H9 (cell line): ENCODE measurements at regions not wholly inside any gene's neighbourhood (a gene's known extent, or its start where the extent isn't known, plus 50 kb on each side); places are given as distances from the start of the nearest gene placed in this dataset.

Experiments used
- DNase-seq: peaks from one replicate; pipeline ENCODE4 v3.0.0-alpha.2; 2017
- H2AFZ ChIP-seq: one replicate; pipeline ENCODE4 v1.6.1; 2013; ENCODE audit warnings: mild to moderate bottlenecking, low read length, control low read depth, moderate library complexity
- H2AK5ac ChIP-seq: 2 replicates; pipeline ENCODE4 v1.6.1; 2013; ENCODE audit warnings: low read length, control low read depth, mixed read lengths; ENCODE audit not compliant: insufficient read length
- H2BK120ac ChIP-seq: one replicate; pipeline ENCODE4 v1.6.1; 2013; ENCODE audit warnings: low read depth, mild to moderate bottlenecking, low read length, control low read depth, inconsistent platforms; ENCODE audit not compliant: poor library complexity, severe bottlenecking
- H2BK12ac ChIP-seq: 2 replicates; pipeline ENCODE4 v1.6.1; 2013; ENCODE audit warnings: low read length, control low read depth, mixed read lengths, low read depth; ENCODE audit not compliant: insufficient read length
- H2BK15ac ChIP-seq: 2 replicates; pipeline ENCODE4 v1.6.1; 2013; ENCODE audit warnings: low read depth, low read length, control low read depth
- H2BK20ac ChIP-seq: one replicate; pipeline ENCODE4 v1.6.1; 2013; ENCODE audit warnings: low read depth, mild to moderate bottlenecking, low read length, control low read depth, inconsistent platforms; ENCODE audit not compliant: poor library complexity, severe bottlenecking
- H2BK5ac ChIP-seq: 2 replicates; pipeline ENCODE4 v1.6.1; 2013; ENCODE audit warnings: low read length, control low read depth, mixed read lengths; ENCODE audit not compliant: insufficient read length
- H3K14ac ChIP-seq: 2 replicates; pipeline ENCODE4 v1.6.1; 2013; ENCODE audit warnings: low read length, control low read depth; ENCODE audit not compliant: insufficient read depth
- H3K18ac ChIP-seq: 2 replicates; pipeline ENCODE4 v1.6.1; 2013; ENCODE audit warnings: low read depth, mild to moderate bottlenecking, mixed read lengths, low read length, control low read depth; ENCODE audit not compliant: insufficient read length
- H3K23ac ChIP-seq: 2 replicates; pipeline ENCODE4 v1.6.1; 2013; ENCODE audit warnings: low read length, control low read depth, mixed read lengths, low read depth; ENCODE audit not compliant: insufficient read length
- H3K23me2 ChIP-seq: 2 replicates; pipeline ENCODE4 v1.6.1; 2013; ENCODE audit warnings: low read depth, mild to moderate bottlenecking, mixed read lengths, low read length, control low read depth; ENCODE audit not compliant: insufficient read length, poor library complexity, severe bottlenecking
- H3K27ac ChIP-seq: 2 replicates; pipeline ENCODE4 v1.5.1; 2013; ENCODE audit warnings: low read length, control low read depth, mixed read lengths, low read depth; ENCODE audit not compliant: insufficient read length
- H3K27me3 ChIP-seq: 2 replicates; pipeline ENCODE4 v1.6.1; 2013; ENCODE audit warnings: low read length, control low read depth, inconsistent platforms; ENCODE audit not compliant: insufficient read depth
- H3K4ac ChIP-seq: 2 replicates; pipeline ENCODE4 v1.6.1; 2013; ENCODE audit warnings: low read depth, mild to moderate bottlenecking, control low read depth, inconsistent platforms, low read length, moderate library complexity
- H3K4me1 ChIP-seq: 2 replicates; pipeline ENCODE4 v1.6.1; 2013; ENCODE audit warnings: low read length, control low read depth, inconsistent platforms; ENCODE audit not compliant: insufficient read depth
- H3K4me2 ChIP-seq: 2 replicates; pipeline ENCODE4 v1.6.1; 2013; ENCODE audit warnings: low read length, control low read depth, mixed read lengths; ENCODE audit not compliant: insufficient read length, insufficient read depth
- H3K56ac ChIP-seq: 2 replicates; pipeline ENCODE4 v1.6.1; 2013; ENCODE audit warnings: low read depth, mild to moderate bottlenecking, mixed read lengths, low read length, control low read depth; ENCODE audit not compliant: insufficient read length
- H3K79me1 ChIP-seq: 2 replicates; pipeline ENCODE4 v1.6.1; 2013; ENCODE audit warnings: low read depth, mild to moderate bottlenecking, moderate library complexity, low read length, control low read depth, inconsistent platforms; ENCODE audit not compliant: insufficient read depth, poor library complexity, severe bottlenecking
- H3K79me2 ChIP-seq: 2 replicates; pipeline ENCODE4 v1.6.1; 2013; ENCODE audit warnings: low read length, control low read depth, inconsistent platforms; ENCODE audit not compliant: insufficient read depth
- H3K9ac ChIP-seq: 2 replicates; pipeline ENCODE4 v1.6.1; 2013; ENCODE audit warnings: low read length, control low read depth, mixed read lengths; ENCODE audit not compliant: insufficient read length; ENCODE audit errors: extremely low read depth
- H3K9me3 ChIP-seq: one replicate; pipeline ENCODE4 v1.6.1; 2013; ENCODE audit warnings: low read depth, low read length, inconsistent platforms; ENCODE audit not compliant: control insufficient read depth
- H3T11ph ChIP-seq: one replicate; pipeline ENCODE4 v1.6.1; 2013; ENCODE audit warnings: mild to moderate bottlenecking, low read length, control low read depth, inconsistent platforms
- H4K20me1 ChIP-seq: one replicate; pipeline ENCODE4 v1.6.1; 2013; ENCODE audit not compliant: control insufficient read depth, insufficient read length, insufficient read depth
- H4K5ac ChIP-seq: 2 replicates; pipeline ENCODE4 v1.6.1; 2013; ENCODE audit warnings: low read depth, mild to moderate bottlenecking, mixed read lengths, low read length, control low read depth; ENCODE audit not compliant: insufficient read length
- H4K8ac ChIP-seq: replicated peaks from 2 replicates; pipeline ENCODE4 v1.6.1; 2013; ENCODE audit warnings: low read length, control low read depth, mixed read lengths, low read depth; ENCODE audit not compliant: insufficient read length
- H4K91ac ChIP-seq: 2 replicates; pipeline ENCODE4 v1.6.1; 2013; ENCODE audit warnings: low read depth, mild to moderate bottlenecking, moderate library complexity, mixed read lengths, low read length, control low read depth; ENCODE audit not compliant: insufficient read length
- H3K27ac Mint-ChIP-seq, 3 experiments: 2 replicates in 2 of 3; 3 replicates in 1 of 3; pipeline ENCODE4 v1.8.0; 2020 to 2021; ENCODE audit warnings: mixed read lengths in 3 of 3, mild to moderate bottlenecking in 1 of 3, moderate library complexity in 1 of 3
- H3K27me3 Mint-ChIP-seq: 2 replicates; pipeline ENCODE4 v1.8.0; 2021; ENCODE audit warnings: low read depth, mild to moderate bottlenecking, moderate library complexity, mixed read lengths
- H3K36me3 Mint-ChIP-seq, 3 experiments: 2 replicates in 2 of 3; 3 replicates in 1 of 3; pipeline ENCODE4 v1.8.0; 2020 to 2021; ENCODE audit warnings: low read depth in 3 of 3, mixed read lengths in 3 of 3; ENCODE audit not compliant: insufficient read depth in 1 of 3
- H3K4me1 Mint-ChIP-seq, 2 experiments: 2 replicates each; pipeline ENCODE4 v1.8.0; 2020; ENCODE audit warnings: mixed read lengths in 2 of 2
- H3K4me3 Mint-ChIP-seq, 2 experiments: 2 replicates in 1 of 2; 3 replicates in 1 of 2; pipeline ENCODE4 v1.8.0; 2020 to 2021; ENCODE audit warnings: mild to moderate bottlenecking in 2 of 2, mixed read lengths in 2 of 2, moderate library complexity in 1 of 2
- H3K9me3 Mint-ChIP-seq, 2 experiments: 2 replicates in 1 of 2; 3 replicates in 1 of 2; pipeline ENCODE4 v1.8.0; 2020; ENCODE audit warnings: mild to moderate bottlenecking in 2 of 2, mixed read lengths in 2 of 2, moderate library complexity in 1 of 2
- WGBS: extraction: QIAGEN DNeasy Blood & Tissue Kit; methylation state at CpG from one replicate; pipeline ENCODE4 v1.1.7; 2013; ENCODE audit warnings: missing lambda C conversion rate, low lambda C conversion rate, mixed read lengths; ENCODE audit not compliant: insufficient read length; ENCODE audit errors: extremely low coverage; 5-methylcytosine and 5-hydroxymethylcytosine counted together
- TF ChIP-seq, protein P1 (sequence below): fragments of 200-600 bp; sonication (generic); conservative IDR thresholded peaks from 3 replicates; pipeline ENCODE4 v1.8.0; 2021; ENCODE audit warnings: antibody characterized with exemption, mild to moderate bottlenecking

DNA sequence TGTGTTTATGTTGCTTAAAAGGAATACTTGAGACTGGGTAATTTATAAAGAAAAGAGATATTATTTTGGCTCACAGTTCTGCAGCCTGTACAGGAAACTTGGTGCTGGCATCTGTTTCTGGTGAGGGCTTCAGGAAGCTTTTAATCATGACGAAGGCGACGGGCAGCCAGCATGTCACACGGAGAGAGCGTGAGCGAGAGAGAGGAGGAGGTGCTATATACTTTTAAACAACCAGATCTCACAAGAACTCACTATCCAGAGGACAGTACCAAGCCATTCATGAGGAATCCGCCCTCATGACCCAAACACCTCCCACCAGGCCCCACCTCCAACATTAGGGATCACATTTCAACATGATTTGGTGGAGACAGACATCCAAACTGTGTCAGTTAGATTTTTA is 163.4 kb upstream of the TSC22D1 start:
- H3K56ac ChIP-seq: no peak overlapping the region
- no peaks in the 10 kb centered on the region for H4K20me1 ChIP-seq
- peak overlapping the region in 2 of 3 experiments; percentile 18 to 85; a peak in 3 of 7 replicates for H3K27ac Mint-ChIP-seq
- no peak overlapping the region for H2BK5ac ChIP-seq
- no peak overlapping the region for H3K4me2 ChIP-seq
- no peak overlapping the region for H3K9ac ChIP-seq
- H2BK12ac ChIP-seq: no peak overlapping the region
- H3K79me1 ChIP-seq: no peaks in the 10 kb centered on the region
- H4K91ac ChIP-seq: no peak overlapping the region
- H3K9me3 ChIP-seq: no peaks in the 10 kb centered on the region
- H3K23ac ChIP-seq: no peak overlapping the region
- peaks cover 7 to 10% of the 10 kb centered on the region in 2 experiments for H3K4me1 Mint-ChIP-seq
- H3K18ac ChIP-seq: no peak overlapping the region
- DNase-seq: peak; percentile 27
- no peaks in the 10 kb centered on the region for H3K27me3 ChIP-seq
- no peaks in the 10 kb centered on the region for H3K23me2 ChIP-seq
- H2BK120ac ChIP-seq: no peak overlapping the region
- no peak overlapping the region for H3K4me3 Mint-ChIP-seq
- H2AFZ ChIP-seq: no peak overlapping the region
- H3K4me1 ChIP-seq: no peaks in the 10 kb centered on the region
- H2AK5ac ChIP-seq: no peak overlapping the region
- H3K14ac ChIP-seq: no peak overlapping the region
- H2BK15ac ChIP-seq: no peak overlapping the region
- no peaks in the 10 kb centered on the region for H3K79me2 ChIP-seq
- no peak overlapping the region for H3T11ph ChIP-seq
- no peak overlapping the region for H4K5ac ChIP-seq
- H3K9me3 Mint-ChIP-seq: peaks cover 0 to 3% of the 10 kb centered on the region in 2 experiments; a peak in 2 of 5 replicates
- WGBS: no CpG with 5 or more reads among the region's 7 CpGs
- no peaks in the 10 kb centered on the region; the same call in 1 of the 2 replicates for H3K27me3 Mint-ChIP-seq
- TF ChIP-seq, protein P1, sequence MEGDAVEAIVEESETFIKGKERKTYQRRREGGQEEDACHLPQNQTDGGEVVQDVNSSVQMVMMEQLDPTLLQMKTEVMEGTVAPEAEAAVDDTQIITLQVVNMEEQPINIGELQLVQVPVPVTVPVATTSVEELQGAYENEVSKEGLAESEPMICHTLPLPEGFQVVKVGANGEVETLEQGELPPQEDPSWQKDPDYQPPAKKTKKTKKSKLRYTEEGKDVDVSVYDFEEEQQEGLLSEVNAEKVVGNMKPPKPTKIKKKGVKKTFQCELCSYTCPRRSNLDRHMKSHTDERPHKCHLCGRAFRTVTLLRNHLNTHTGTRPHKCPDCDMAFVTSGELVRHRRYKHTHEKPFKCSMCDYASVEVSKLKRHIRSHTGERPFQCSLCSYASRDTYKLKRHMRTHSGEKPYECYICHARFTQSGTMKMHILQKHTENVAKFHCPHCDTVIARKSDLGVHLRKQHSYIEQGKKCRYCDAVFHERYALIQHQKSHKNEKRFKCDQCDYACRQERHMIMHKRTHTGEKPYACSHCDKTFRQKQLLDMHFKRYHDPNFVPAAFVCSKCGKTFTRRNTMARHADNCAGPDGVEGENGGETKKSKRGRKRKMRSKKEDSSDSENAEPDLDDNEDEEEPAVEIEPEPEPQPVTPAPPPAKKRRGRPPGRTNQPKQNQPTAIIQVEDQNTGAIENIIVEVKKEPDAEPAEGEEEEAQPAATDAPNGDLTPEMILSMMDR: no peak
- no peaks in the 10 kb centered on the region; a peak in 1 of 7 replicates for H3K36me3 Mint-ChIP-seq
- no peak overlapping the region for H4K8ac ChIP-seq
- H3K27ac ChIP-seq: no peak overlapping the region
- H2BK20ac ChIP-seq: no peak overlapping the region
- H3K4ac ChIP-seq: no peak overlapping the region
